ENCODE measurements at regions not wholly inside any gene's neighbourhood (a gene's known extent, or its start where the extent isn't known, plus 50 kb on each side); places are given as distances from the start of the nearest gene placed in this dataset.

DNA sequence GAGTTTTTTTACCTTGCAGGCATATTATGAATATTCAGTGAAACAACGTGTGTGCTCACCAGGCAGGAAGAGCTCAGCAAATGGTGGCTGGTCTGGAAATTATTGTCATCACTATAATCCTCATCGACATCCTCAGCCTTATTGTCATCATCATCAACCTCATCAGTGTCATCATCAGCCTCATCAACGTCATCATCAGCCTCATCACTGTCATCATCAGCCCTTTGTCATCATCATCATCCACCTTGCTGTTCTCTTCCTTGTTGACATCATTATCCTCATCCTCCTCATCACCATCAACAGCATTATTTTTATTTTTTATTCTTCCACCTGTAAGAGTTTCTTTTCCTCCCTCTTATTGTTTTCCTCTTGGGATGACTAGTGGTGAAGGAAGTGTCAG is 142.3 kb upstream of the GPR26 start:
- TF ChIP-seq, protein P1, sequence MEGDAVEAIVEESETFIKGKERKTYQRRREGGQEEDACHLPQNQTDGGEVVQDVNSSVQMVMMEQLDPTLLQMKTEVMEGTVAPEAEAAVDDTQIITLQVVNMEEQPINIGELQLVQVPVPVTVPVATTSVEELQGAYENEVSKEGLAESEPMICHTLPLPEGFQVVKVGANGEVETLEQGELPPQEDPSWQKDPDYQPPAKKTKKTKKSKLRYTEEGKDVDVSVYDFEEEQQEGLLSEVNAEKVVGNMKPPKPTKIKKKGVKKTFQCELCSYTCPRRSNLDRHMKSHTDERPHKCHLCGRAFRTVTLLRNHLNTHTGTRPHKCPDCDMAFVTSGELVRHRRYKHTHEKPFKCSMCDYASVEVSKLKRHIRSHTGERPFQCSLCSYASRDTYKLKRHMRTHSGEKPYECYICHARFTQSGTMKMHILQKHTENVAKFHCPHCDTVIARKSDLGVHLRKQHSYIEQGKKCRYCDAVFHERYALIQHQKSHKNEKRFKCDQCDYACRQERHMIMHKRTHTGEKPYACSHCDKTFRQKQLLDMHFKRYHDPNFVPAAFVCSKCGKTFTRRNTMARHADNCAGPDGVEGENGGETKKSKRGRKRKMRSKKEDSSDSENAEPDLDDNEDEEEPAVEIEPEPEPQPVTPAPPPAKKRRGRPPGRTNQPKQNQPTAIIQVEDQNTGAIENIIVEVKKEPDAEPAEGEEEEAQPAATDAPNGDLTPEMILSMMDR (IDR thresholded peaks at IDR 0.05): no peak
- no peak for TF ChIP-seq POLR2AphosphoS5 (IDR thresholded peaks at IDR 0.05)
